ENCODE measurements at regions not wholly inside any gene's neighbourhood (a gene's known extent, or its start where the extent isn't known, plus 50 kb on each side); places are given as distances from the start of the nearest gene placed in this dataset.

GRCh38 chr4:4783847-4784246 lies 75.6 kb upstream of the MSX1 start:
- TF ChIP-seq CTCF (optimal IDR thresholded peaks at IDR 0.05 in 1 of 3, IDR thresholded peaks at IDR 0.05 in 1 of 3, conservative IDR thresholded peaks at IDR 0.05 in 1 of 3; ENCODE audit: extremely low read depth in 1 of 3, insufficient read depth in 2 of 3, low read length in 3 of 3) = no peak
- no peak for TF ChIP-seq EZH2 (IDR thresholded peaks at IDR 0.05; ENCODE audit: low read length)
